ENCODE measurements at regions not wholly inside any gene's neighbourhood (a gene's known extent, or its start where the extent isn't known, plus 50 kb on each side); places are given as distances from the start of the nearest gene placed in this dataset.
A peak's percentile ranks its signal among the peaks of the same experiment; 100 is the strongest.

DNA sequence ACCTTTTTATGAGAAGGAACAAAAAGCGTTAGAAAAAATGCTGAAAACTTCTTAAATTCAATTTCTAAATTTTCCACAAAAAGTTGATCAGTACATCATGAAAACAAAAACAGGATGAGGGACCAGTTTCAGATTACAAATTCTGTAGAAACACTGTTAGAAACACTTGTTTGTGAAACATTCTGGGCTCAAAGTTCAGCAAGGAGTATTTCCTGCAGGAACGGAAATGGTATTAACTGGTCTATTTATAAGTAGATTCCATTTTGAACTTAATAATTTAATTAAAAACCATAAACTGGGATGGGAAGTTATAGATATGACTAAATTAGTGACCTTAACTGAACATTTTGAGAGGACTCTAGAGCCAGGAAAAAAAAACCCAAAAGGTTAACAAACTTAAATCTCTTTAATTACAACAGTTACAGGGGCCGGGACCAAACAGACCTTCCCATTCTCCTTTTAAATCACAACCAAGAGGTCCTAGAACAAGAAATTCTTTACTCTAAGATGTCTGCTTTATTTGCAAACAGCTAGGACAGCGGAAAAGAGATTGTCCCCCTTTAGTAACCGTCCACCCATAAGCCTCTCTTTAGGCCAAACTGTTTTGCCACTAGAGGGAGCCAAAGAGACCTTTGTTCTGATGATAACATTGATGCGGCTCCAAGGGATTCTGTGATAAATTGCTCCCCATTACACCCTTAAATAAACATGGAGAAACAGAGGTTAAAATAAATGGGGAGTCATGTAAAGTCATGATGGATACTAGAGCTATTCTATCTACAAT is 69.0 kb upstream of the RERGL start:
- Histone ChIP-seq H3K36me3 (no peaks in the 10 kb centered on the region), H3K4me3 (no peak overlapping the region), H3K9me3 (peaks cover 0 to 23% of the 10 kb centered on the region in 2 donors), H3K4me1 (no peaks in the 10 kb centered on the region), H3K27ac (no peak overlapping the region), H3K27me3 (no peaks in the 10 kb centered on the region)
- DNase-seq (no peak), ATAC-seq (peak; percentile 32)
- TF ChIP-seq, protein P1, sequence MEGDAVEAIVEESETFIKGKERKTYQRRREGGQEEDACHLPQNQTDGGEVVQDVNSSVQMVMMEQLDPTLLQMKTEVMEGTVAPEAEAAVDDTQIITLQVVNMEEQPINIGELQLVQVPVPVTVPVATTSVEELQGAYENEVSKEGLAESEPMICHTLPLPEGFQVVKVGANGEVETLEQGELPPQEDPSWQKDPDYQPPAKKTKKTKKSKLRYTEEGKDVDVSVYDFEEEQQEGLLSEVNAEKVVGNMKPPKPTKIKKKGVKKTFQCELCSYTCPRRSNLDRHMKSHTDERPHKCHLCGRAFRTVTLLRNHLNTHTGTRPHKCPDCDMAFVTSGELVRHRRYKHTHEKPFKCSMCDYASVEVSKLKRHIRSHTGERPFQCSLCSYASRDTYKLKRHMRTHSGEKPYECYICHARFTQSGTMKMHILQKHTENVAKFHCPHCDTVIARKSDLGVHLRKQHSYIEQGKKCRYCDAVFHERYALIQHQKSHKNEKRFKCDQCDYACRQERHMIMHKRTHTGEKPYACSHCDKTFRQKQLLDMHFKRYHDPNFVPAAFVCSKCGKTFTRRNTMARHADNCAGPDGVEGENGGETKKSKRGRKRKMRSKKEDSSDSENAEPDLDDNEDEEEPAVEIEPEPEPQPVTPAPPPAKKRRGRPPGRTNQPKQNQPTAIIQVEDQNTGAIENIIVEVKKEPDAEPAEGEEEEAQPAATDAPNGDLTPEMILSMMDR (IDR thresholded peaks at IDR 0.05) = peak; percentile 44 to 45
- intact Hi-C loops (cut with DNase I) = no loop called here

DNA sequence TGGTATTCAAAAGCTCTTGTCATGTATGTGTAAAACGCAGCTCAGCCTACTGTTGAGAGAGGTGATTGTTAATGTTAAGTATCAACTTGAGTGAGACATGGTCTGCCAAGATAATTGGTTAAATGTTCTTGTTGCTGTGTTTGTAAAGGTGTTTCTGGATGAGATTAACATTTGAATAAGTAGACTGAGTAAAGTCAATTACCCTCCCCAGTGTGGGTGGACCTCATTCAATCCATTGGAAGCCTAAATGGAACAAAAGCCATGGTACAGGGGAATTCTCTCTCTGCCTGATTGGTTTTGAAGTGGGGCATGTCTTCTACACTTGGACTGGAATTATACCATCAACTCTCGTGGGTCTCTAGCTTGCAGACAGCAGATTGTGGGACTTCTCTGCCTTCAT is 63.8 kb upstream of the RERGL start:
- Histone ChIP-seq H3K4me3 (no peak overlapping the region), H3K4me1 (no peaks in the 10 kb centered on the region), H3K36me3 (no peaks in the 10 kb centered on the region), H3K9me3 (peaks cover 0 to 23% of the 10 kb centered on the region in 2 donors), H3K27ac (no peak overlapping the region), H3K27me3 (no peaks in the 10 kb centered on the region)
- TF ChIP-seq, protein P1 (IDR thresholded peaks at IDR 0.05) = no peak
- no peak for DNase-seq
- ATAC-seq = peak; percentile 56
- intact Hi-C loops (cut with DNase I) = no loop called here

DNA sequence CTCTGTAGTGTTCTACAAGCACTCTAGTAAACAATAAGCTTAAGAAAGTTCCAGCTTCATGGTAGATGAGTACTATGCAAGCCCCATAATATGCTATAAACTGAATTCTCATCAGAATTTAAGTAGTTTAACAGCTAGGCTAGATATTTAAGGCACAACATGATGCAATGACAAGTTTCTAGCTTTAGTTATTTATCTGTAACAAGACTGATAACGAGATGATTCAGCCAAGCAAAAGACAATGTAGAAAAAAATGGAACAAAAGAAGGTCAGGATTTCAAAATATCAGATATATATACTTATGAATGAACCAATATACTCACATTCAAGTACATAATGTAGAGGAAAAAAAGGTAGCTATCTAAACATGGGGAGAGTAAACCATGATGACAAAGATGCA is 61.0 kb upstream of the RERGL start:
- Histone ChIP-seq H3K36me3 (no peaks in the 10 kb centered on the region), H3K27ac (no peak overlapping the region), H3K4me1 (no peaks in the 10 kb centered on the region), H3K4me3 (no peak overlapping the region), H3K27me3 (no peaks in the 10 kb centered on the region), H3K9me3 (peaks cover 0 to 2% of the 10 kb centered on the region in 2 donors)
- TF ChIP-seq, protein P1 (IDR thresholded peaks at IDR 0.05) = no peak
- intact Hi-C loops (cut with DNase I) = no loop called here
- no peak for DNase-seq
- ATAC-seq = no peak

DNA sequence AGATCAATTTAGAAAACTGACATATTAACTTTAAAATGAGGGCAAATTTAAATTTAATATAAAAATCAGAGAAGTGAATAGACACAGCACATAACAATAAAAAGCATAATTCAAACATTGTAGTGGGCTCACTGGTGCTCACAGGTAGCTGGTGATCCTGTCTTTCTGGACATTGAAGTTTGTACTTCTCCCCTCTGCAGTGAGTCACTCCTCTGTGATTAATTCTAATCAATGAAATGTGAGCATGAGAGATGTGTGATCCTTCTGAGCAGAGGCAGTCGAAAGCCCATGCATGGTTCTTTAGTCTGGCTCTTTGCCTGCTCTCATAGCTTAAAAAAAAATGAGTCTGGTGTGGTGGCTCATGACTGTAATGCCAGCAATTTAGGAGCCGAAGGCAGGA is 59.0 kb upstream of the RERGL start:
- Histone ChIP-seq H3K4me1 (no peaks in the 10 kb centered on the region), H3K27me3 (no peaks in the 10 kb centered on the region), H3K27ac (no peak overlapping the region), H3K9me3 (no peaks in the 10 kb centered on the region), H3K4me3 (no peak overlapping the region), H3K36me3 (no peaks in the 10 kb centered on the region)
- no peak for ATAC-seq
- TF ChIP-seq, protein P1 (IDR thresholded peaks at IDR 0.05) = no peak
- intact Hi-C loops (cut with DNase I) = no loop called here
- DNase-seq = no peak

DNA sequence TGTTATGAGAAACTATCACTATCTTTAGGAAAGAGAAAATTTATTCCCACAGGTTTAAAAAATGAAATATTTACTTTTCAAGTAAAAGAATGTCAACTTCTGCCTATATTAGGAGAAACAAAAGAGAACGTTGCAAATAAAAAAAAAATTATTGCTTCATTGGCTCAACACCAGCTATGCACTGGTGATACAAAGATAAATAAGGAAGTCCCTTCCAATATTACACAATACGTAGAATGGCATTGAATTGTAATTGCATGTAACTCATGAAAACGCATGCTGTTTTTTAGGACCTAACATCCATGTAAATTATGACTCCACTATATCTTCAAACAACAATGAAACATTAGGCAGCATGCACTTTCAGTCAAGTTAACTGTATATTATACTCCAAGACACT is 56.4 kb upstream of the RERGL start:
- Histone ChIP-seq H3K9me3 (no peaks in the 10 kb centered on the region), H3K4me3 (no peak overlapping the region), H3K4me1 (no peaks in the 10 kb centered on the region), H3K27ac (peak overlapping the region in 1 of 2 donors; percentile 33), H3K27me3 (no peaks in the 10 kb centered on the region), H3K36me3 (no peaks in the 10 kb centered on the region)
- ATAC-seq (peak; percentile 59), DNase-seq (peak in 1 of 4 donors; percentile 44)
- TF ChIP-seq, protein P1 (IDR thresholded peaks at IDR 0.05) = no peak
- intact Hi-C loops (cut with DNase I) = no loop called here
